ENCODE measurements at regions not wholly inside any gene's neighbourhood (a gene's known extent, or its start where the extent isn't known, plus 50 kb on each side); places are given as distances from the start of the nearest gene placed in this dataset.

DNA sequence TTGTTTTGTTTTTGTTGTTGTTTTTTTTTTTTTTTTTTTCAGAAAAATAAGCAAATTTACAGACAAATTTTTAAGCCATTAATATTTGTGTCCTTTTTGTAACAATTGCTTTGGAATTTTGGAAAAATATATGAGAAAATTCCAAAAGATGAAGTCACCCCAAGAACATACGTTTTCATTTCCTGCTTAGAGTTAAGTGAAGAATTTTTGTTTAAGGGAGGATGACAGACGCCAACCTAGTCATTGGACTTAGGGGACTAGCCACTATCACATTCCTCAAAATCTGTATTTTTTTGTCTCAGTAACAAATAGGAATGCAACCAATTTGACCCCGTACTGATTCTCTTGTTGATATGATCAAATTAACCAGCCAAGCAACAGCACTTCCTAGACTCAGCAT is 433.9 kb upstream of the SLC30A5 start:
- TF ChIP-seq, protein P1, sequence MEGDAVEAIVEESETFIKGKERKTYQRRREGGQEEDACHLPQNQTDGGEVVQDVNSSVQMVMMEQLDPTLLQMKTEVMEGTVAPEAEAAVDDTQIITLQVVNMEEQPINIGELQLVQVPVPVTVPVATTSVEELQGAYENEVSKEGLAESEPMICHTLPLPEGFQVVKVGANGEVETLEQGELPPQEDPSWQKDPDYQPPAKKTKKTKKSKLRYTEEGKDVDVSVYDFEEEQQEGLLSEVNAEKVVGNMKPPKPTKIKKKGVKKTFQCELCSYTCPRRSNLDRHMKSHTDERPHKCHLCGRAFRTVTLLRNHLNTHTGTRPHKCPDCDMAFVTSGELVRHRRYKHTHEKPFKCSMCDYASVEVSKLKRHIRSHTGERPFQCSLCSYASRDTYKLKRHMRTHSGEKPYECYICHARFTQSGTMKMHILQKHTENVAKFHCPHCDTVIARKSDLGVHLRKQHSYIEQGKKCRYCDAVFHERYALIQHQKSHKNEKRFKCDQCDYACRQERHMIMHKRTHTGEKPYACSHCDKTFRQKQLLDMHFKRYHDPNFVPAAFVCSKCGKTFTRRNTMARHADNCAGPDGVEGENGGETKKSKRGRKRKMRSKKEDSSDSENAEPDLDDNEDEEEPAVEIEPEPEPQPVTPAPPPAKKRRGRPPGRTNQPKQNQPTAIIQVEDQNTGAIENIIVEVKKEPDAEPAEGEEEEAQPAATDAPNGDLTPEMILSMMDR (IDR thresholded peaks at IDR 0.05 in 8 of 11, conservative IDR thresholded peaks at IDR 0.05 in 3 of 11) = no peak
- TF ChIP-seq POLR2A (IDR thresholded peaks at IDR 0.05) (no peak), POLR2AphosphoS5 (IDR thresholded peaks at IDR 0.05) (no peak)
